HG02852 (cell line): ENCODE measurements at regions not wholly inside any gene's neighbourhood (a gene's known extent, or its start where the extent isn't known, plus 50 kb on each side); places are given as distances from the start of the nearest gene placed in this dataset.

Experiments
- ATAC-seq: cut with Tn5 transposase; IDR thresholded peaks from one replicate; pipeline ENCODE4 v1.9.1; 2021; ENCODE audit warnings: mild to moderate bottlenecking, moderate library complexity; ENCODE audit not compliant: unreplicated experiment

GRCh38 chr9:85215416-85215815, 526.3 kb downstream of the AGTPBP1 start:
- ATAC-seq: no peak

GRCh38 chr9:85213650-85214607, 527.8 kb downstream of the AGTPBP1 start:
- ATAC-seq: no peak

GRCh38 chr9:85212887-85213286, 528.9 kb downstream of the AGTPBP1 start:
- no peak for ATAC-seq

- no peak for ATAC-seq
These were observed 529.5 kb downstream of the AGTPBP1 start for GRCh38 chr9:85212209-85212608.

GRCh38 chr9:85208666-85209065, 533.1 kb downstream of the AGTPBP1 start:
- no peak for ATAC-seq

GRCh38 chr9:85204176-85204575, 534.6 kb downstream of the NTRK2 start:
- no peak for ATAC-seq

- ATAC-seq: no peak
These were observed 533.1 kb downstream of the NTRK2 start for GRCh38 chr9:85202596-85202995.

- ATAC-seq: no peak
These were observed 531.3 kb downstream of the NTRK2 start for GRCh38 chr9:85200726-85201404.

GRCh38 chr9:85199866-85200495, 530.5 kb downstream of the NTRK2 start:
- ATAC-seq: no peak

- ATAC-seq: no peak
These were observed 523.2 kb downstream of the NTRK2 start for GRCh38 chr9:85192750-85193149.

- no peak for ATAC-seq
These were observed 516.7 kb downstream of the NTRK2 start for GRCh38 chr9:85186218-85186585.

GRCh38 chr9:85185486-85186217, 516.1 kb downstream of the NTRK2 start:
- ATAC-seq: no peak

GRCh38 chr9:85182383-85182782, 512.9 kb downstream of the NTRK2 start:
- ATAC-seq: no peak

GRCh38 chr9:85178474-85178873, 508.9 kb downstream of the NTRK2 start:
- no peak for ATAC-seq

- ATAC-seq: no peak
These were observed 504.4 kb downstream of the NTRK2 start for GRCh38 chr9:85173967-85174366.

- ATAC-seq: no peak
These were observed 502.8 kb downstream of the NTRK2 start for GRCh38 chr9:85172001-85172978.

- no peak for ATAC-seq
These were observed 501.6 kb downstream of the NTRK2 start for GRCh38 chr9:85171163-85171562.

GRCh38 chr9:85168412-85168811, 498.9 kb downstream of the NTRK2 start:
- ATAC-seq: no peak

- ATAC-seq: no peak
These were observed 497.6 kb downstream of the NTRK2 start for GRCh38 chr9:85167146-85167545.

- no peak for ATAC-seq
These were observed 494.3 kb downstream of the NTRK2 start for GRCh38 chr9:85163825-85164224.
